Kidney tubule cell (primary cell): ENCODE measurements at regions not wholly inside any gene's neighbourhood (a gene's known extent, or its start where the extent isn't known, plus 50 kb on each side); places are given as distances from the start of the nearest gene placed in this dataset.
A peak's percentile ranks its signal among the peaks of the same experiment; 100 is the strongest.
"Not testable (repeated sequence)": the region's sequence is repeated elsewhere in the genome, so short reads cannot be mapped to it uniquely, and the experiment has no call there.

Experiments
- DNase-seq: peaks from one replicate; pipeline ENCODE4 v3.0.0-alpha.2; 2018; ENCODE audit warnings: low spot score

DNA sequence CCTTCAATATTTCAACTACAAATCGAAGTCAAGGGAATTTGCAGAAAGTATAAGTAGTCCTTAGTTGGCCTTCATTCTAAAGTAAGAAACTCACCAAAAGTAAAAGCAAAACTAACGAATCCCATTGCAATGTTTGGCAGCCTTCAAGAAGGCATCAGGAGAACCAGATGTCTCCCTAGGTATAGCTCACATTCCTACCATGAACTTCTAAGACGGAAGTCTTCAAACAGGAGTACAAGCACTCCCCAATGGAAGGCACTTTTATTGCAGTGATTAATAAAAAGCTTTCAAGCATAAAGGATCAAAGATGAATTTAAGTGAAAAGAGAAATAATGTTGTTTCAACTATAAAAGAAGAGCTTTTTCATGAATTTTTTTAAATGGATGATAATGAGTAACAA lies 236.0 kb upstream of the NR5A2 start:
- no peak for DNase-seq

DNA sequence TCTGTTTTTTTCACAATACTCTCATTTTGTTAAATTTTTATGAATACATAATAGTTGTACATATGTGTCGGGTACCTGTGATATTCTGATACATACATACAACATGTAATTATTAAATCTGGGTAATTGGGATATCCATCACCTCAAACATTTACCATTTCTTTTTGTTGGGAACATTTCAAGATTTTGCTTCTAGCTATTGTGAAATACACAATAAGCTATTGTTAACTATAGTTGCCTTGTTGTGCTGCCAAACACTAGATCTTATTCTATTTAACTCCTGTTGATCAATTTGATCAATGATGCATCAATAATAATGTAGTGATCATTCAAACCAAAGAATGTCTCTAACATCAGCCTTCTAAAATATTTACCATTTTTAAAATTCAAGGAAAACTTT lies 234.6 kb upstream of the NR5A2 start:
- no peak for DNase-seq

DNA sequence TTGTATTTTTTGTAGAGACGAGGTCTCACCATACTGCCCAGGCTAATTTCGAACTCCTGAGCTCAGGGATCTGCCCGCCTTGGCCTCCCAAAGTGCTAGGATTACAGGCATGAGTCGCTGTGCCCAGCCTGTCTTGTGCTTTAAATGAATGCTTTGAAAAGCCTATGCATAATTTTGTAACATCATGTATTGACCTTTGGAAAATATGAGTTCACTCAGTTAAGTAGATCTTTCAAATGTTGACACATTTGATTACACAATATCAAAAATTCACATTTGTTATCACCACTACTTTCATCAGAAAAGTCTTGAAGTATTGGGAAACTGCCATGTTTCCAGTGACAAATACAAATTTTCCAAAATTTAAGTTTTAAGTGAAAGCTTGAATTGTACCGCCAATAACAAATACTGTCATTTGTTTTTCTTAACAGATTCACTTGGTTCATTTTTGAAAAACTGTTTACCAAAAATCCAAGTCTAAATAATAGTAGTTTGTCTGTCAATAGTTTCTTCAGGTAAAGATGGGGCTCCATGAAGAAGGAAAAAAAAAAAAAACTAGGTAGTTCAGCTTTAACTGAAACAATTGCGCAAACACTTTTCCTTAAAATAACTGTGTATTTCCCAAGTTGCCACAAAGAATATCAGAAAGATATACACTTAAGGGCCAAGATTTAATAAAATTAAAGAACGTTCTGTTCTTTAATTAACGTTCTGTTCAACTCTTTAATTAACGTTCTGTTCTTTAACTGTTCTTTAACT lies 233.2 kb upstream of the NR5A2 start:
- DNase-seq = no peak

DNA sequence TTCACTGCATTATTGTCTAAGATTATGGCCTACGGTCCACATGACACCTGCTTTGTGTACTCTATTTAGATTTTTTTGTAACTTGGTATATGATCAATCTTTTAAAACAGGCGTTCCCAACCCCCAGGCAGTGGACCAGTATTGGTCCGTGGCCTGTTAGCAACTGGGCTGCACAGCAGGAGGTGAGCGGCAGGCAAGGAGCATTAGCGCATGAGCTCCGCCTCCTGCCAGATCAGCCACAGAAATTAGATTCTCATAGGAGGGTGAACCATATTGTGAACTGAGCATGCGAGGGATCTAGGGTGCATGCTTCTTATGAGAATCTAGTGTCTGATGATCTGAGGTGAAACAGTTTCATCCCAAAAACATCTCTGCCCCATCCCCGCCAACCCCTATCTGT lies 228.4 kb upstream of the NR5A2 start:
- no peak for DNase-seq

DNA sequence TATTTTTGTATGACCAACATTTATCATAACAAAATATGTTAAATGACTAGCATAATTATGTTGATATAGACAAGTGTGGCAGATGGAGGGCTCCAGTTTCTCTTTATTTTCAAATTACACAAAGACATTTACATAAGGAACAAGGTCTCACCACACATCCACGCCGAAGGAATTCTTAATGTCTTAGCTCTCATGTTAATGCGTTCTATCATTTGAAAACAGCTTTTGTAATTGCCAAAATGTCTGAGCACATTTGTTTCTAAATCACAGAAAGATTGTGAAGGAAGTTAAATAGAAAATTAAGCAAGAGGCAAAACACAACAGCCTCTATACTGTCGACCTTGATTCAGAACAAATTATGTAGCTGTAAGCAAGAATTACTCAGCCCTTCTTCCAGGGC lies 223.0 kb upstream of the NR5A2 start:
- DNase-seq = no peak

DNA sequence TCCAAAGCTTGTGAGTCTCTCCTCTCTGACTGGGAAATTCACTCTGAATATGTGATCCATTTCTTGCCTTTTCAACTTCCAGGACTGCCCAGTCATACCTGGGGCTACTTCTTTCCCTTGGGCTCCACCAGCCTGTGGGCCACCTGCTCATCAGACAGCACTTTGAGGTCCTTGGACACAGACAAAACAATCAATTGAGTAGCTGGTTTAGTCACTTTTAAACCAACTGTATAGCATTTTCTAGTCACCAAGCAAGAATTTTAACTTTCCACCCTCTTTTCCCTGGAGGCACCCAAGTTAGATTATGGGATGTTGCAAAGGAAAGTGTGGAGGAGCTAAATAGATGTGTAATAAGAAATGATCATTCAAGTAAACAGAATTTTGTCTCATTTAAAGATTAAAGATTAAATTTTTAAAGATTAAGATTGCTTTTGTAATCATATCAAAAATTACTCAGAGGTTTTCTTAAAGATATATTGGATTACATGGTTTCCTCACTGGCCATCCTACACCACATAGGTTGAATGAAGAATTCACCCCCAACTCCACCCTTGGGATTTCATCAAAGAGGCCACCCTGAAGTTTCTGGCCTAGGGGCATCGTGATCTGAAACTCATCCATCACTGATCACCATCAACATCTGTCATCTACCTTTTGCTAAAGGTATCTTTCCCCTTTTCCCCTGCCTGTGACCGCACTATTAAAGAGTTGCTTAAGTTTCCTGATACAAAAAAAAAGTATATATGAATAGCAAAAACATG lies 219.2 kb upstream of the NR5A2 start:
- DNase-seq = peak; percentile 88

DNA sequence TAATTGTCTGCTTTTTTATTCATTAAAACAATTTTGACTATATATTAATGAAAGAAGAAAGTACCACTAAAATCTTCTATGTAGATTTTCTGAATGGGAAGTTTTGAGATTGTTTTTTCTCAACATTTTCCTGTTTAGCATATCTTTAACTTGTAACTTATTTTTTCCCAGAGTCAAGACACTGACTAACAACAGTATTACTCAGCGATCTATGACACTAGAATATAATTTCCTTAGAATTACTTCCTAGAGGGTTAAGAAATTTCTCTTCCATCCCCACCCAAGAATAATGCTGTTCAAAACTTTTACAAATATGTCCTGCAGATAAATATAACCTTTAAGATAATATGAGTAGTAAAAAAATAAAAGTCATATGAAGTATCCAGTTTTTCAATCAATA lies 218.2 kb upstream of the NR5A2 start:
- DNase-seq = peak; percentile 29

DNA sequence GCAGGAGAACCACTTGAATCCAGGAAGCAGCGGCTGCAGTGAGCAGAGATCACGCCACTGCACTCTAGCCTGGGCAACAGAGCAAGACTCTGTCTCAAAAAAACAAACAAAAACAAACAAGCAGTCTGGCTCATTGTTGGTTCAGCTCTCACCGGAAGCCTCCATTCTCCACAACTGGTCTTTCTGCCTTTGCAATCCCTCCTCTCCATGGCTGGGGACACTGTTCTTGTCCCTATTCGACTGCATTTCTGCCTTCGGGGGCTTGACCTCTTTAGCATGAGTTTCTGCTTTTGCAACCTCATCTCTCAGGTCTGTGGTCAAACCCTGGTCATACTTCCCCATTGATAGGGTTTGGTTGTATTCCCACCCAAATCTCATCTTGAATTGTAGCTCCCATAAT lies 216.3 kb upstream of the NR5A2 start:
- no peak for DNase-seq

DNA sequence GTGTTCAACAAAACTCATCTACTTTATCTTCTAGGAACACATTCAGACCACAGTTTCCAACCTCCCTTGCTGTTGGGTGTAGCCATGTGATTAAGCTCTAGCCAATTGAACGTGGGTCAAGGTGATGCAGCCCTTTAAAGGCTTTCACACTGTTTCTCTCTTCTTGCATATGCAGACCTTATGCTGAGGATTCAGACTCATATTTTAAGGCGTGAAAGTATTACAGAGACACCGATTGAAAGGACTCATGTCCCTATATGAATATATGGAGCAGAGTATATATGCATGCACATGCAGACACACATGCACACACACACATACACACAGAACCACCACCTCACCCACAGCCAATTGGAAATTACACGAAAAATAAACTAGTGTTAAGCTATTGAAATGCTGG lies 214.3 kb upstream of the NR5A2 start:
- DNase-seq = no peak

DNA sequence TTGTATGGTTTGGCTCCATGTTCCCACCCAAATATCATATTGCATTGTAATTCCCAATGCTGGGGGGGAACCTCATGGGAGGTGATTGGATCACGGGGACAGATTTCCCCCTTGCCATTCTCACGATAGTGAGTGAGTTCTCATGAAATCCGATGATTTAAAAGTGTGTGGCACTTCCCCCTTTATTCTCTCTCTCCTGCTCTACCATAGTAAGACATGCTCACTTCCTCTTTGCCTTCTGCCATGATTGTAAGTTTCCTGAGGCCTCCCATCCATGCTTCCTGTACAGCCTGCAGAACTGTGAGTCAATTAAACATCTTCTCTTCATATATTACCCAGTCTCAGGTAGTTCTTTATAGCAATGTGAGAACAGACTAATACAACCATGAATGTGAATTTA lies 211.6 kb upstream of the NR5A2 start:
- DNase-seq = no peak

DNA sequence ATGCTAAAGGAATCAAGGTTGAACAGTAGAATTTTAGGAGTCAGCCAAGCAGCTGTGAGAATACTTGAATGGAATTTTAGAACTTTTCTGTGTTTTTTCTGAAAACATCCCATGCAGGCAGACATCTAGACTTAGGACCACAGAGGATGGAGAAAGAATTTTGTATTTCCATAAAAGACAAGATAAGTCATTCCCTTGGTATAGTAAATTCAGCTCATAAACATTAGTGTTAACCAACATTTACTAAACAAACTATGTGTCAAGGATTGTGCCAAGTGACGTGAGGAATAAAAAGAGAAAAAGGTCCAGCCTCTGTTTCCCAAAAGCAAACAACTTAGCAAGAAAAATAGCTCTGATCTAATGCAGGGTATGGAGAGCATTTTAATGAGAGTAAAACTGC lies 210.2 kb upstream of the NR5A2 start:
- DNase-seq = no peak

DNA sequence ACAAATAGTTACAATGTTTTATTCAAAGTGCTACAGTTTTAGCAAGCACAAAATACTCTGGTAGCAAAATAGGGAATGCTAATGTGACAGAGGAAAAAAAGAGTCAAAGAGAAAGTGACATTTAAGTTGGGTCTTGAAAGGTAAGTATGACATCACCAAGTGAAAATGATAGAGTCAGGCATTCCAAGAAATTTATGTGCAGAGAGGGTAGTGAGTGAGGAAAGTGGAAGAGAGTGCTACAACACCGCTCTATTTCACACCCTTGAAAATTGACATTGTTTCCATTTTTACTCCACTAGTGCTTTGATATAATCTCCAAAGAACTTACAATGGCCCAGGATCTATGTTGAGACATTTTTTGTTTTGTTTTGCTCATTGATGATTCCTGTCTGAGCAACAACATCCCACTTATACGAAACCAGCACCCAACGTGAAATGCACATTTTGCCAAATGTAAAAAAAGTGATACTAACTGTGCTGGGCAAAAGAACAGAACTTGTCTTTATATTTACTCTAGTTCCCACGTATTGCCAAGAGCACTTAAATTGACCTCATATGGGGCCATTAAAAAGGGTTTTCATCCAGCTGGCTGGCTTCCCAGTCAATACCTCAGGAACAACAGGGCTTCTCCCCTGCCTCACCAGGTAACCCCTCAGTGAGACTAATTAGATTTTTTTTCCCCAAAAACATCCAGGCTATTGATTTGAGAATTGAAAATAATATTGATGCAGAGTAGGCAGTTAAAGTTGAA lies 206.3 kb upstream of the NR5A2 start:
- DNase-seq = no peak

DNA sequence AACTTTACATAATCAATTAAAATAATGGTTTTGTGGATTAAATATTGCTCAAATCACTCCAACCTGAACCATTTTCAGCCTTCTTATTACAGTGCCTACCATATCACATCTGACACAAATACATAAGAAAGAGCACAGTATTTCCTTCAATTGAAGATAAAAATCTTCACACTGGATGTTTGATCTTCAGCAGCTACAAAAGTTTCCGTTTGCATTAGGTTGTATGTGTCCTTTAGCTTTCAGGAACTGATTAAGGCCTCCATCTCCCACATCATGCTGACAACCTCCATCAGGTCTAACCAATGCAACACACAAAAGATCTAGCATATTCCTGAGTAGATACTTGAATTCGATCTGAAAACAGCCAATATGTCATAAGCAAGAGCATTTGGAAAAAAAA lies 195.1 kb upstream of the NR5A2 start:
- DNase-seq = no peak

DNA sequence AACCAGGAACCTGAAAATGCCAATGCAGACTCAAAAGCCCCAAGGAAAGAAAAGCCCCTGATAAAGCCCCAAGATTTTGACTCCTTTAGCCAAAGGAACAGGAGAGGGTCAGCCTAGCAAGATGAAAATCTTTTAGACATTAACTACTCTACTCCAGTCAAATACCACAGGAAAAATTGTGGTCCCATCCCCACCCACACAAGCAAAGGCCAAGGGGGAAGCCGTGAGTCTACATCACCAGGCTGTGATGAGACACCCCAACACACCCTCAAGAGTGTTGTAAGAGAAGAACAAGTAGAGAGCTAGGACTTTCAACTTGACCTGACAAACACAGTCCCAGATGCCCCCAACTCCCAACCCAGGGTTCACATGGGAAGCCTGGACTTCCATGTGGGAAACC lies 192.8 kb upstream of the NR5A2 start:
- DNase-seq = no peak

DNA sequence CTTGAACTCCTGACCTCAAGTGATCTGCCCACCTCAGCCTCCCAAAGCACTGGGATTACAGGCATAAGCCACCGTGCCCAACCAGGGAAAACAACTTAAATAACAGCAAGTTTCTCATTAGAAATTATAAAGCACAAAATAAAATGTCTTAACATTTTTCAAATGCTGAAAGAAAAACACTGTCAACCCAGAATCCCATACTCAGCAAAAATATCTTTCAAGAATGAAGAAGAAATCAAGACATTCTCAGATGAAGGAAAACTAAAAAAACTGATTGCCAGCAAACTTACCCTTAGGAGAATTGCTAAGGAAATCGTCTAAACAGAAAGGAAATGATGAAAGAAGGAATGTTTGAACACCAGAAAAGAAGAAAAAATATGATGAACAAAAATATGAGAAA lies 191.1 kb upstream of the NR5A2 start:
- DNase-seq = no peak

DNA sequence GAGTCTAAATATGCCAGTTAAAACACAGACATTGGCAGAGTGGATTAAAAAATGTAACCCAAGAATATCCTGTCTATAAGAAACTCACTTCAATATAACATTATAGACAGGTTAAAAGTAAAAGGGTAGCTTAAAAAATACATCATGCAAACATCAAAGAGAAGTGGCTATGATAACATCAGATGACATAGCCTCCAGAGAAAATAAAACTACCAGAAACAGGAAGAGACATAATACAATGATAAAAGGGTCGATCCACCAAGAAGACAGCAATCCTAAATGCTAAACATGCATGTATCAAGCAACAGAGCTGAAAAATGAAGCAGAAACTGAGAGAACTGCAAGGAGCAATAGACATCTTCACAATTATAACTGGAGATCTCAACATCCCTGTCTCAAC lies 190.2 kb upstream of the NR5A2 start:
- DNase-seq = no peak

DNA sequence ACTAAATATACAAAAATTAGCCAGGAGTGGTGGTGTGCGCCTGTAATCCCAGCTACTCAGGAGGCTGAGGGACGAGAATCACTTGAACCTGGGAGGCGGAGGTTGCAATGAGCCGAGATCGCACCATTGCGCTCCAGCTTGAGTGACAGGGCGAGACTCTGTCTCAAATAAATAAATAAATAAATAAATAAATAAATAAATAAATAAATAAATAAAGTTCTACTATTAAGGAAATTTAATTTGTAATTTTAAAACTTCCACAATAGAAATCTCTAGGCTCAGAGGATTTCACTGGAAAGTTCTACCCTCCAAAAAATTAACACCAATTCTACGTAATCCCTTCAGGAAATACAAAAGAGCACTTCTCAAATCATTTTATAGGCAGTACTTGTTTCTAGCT lies 187.9 kb upstream of the NR5A2 start:
- DNase-seq = not testable (repeated sequence)

DNA sequence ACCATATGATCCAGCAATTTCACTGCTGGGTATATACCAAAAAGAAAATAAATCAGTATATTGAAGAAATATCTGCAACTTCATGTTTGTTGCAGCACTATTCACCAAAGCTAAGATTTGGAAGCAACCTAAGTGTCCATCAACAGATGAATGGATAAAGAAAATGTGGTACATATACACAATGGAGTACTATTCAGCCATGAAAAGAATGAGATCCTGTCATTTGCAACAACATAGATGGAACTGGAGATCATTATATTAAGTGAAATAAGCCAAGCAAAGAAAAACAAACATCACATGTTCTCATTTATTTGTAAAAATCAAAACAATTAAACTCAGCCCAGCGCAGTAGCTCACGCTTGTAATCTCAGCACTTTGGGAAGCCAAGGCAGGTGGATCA lies 184.4 kb upstream of the NR5A2 start:
- DNase-seq = not testable (repeated sequence)

DNA sequence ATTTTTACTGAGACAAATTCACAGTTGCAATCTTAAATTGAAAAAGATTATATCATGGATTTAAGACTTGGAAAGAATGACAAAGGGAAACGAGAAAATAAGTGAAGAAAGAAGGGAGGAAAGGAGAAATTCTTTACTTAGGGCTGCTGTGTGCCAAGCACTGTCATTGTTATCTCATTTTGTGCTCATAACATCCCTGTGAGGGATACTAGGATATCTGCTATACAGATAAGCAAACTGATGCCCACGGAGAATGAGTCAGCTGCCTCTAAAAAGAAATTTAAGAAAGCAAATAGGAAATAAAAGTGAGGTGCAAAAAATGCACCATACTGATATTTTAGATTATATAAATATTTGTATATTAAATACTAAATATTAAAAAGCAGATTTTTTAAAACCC lies 183.6 kb upstream of the NR5A2 start:
- DNase-seq = no peak

DNA sequence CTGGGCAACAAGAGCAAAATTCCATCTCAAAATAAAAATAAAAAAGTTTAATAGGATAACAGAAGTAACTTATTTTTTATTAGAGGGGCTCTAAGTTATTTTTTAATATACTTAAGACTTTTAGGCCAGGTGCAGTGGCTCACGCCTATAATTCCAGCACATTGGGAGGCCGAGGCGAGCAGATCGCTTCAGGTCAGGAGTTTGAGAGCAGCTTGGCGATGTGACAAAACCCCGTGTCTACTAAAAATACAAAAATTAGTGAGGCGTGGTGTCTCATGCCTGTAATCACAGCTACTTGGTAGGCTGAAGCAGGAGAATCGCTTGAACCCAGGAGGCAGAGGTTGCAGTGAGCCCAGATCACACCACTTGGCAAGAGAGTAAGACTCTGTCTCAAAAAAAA lies 180.5 kb upstream of the NR5A2 start:
- DNase-seq = peak; percentile 14

DNA sequence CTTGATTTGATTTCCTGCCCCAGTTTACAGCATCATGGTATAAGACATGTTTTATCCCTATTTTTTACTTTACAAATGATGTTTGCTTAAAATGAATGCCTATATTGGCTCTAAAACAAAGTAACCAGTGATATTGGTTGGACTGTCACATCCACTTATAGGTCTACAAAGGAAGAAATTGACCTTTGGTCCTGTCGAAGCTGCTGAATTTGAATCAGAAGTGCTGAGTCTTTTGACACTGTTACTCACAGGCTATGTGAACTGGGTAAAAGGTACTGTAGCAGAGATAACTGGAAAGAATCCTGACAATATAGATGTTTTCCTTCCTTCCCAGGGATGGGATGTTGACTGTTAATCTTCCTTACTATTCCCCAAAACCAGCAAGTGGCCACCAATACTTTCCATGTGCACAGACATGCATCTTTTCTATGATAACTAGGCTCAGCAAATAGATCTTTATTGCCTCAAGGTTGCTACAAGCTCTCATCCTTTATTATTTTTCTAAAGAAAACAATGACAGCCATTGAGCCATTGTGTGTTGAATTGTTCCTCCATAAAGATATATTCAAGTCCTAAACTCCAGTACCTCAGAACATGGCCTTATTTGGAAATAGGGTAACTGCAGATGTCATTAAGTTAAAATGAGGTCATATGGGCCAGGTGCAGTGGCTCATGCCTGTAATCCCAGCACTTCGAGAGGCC lies 175.9 kb upstream of the NR5A2 start:
- DNase-seq = no peak

DNA sequence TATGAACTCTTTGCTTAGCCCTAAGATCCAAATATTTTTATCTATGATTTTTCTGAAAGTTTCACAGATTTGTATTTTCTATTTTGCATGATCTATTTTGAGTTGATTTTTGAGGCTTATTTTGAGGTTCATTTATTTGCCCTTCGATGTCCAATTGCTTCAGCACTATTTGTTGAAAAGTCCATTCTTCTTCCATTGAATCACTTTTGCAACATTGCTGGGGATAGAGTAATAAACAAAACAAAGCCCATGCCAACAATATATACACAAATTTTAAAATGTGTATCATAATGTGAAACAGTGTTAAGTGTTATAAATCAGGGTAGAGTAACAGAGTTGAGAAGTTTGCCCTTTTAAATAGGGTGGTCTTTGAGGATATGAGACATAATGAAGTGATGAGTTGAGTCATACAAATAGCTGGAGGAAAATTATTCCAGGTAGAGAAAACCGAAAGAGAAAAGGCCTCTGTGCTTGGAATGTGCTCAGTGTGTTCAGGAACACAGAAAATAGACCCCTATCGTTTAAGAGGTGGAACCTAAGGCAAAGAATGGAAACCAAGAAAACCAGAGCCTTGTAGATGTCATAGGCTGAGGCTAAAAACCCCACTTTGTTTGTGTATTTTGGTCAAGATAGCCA lies 172.7 kb upstream of the NR5A2 start:
- peak; percentile 32 for DNase-seq
